ENCODE measurements at regions not wholly inside any gene's neighbourhood (a gene's known extent, or its start where the extent isn't known, plus 50 kb on each side); places are given as distances from the start of the nearest gene placed in this dataset.

- H3K27me3 ChIP-seq (ENCODE audit: control insufficient read depth, insufficient read depth, low read length): no peaks in the 10 kb centered on the region
- no peak for DNase-seq
- no peak overlapping the region for H3K4me3 ChIP-seq (ENCODE audit: insufficient read depth, low read depth, low read length)
- no peaks in the 10 kb centered on the region for H3K36me3 ChIP-seq (replicated peaks; ENCODE audit: control insufficient read depth, insufficient read depth, low read length)
Observed at GRCh38 chr4:108391701-108392455, 223.1 kb upstream of the LEF1 start.

DNA sequence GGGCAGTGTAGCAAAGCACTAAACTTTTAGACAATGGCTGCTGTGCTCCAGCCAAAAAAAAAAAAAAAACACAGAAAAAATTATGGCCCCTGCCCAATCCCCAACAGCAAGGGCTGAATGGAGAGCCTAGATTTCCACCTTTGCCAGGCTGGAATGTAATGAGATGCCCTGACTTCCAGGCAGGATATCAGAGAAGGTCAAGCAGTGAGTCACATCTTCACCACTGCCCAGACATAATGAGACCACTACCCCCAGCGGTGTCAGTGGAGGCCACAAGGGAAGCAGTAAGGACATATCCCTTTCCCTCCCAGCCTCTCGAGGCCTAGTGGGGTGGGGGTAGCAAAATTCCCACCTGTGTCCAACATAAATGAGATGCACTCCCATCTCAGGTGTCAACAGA lies 216.3 kb upstream of the LEF1 start:
- Histone ChIP-seq H3K27me3 (ENCODE audit: control insufficient read depth, insufficient read depth, low read length) (no peaks in the 10 kb centered on the region), H3K4me3 (ENCODE audit: insufficient read depth, low read depth, low read length) (no peak overlapping the region), H3K36me3 (replicated peaks; ENCODE audit: control insufficient read depth, insufficient read depth, low read length) (no peaks in the 10 kb centered on the region)
- no peak for DNase-seq

- H3K4me3 ChIP-seq (ENCODE audit: insufficient read depth, low read depth, low read length): no peak overlapping the region
Observed at GRCh38 chr4:108384544-108384943, 215.8 kb upstream of the LEF1 start.

DNA sequence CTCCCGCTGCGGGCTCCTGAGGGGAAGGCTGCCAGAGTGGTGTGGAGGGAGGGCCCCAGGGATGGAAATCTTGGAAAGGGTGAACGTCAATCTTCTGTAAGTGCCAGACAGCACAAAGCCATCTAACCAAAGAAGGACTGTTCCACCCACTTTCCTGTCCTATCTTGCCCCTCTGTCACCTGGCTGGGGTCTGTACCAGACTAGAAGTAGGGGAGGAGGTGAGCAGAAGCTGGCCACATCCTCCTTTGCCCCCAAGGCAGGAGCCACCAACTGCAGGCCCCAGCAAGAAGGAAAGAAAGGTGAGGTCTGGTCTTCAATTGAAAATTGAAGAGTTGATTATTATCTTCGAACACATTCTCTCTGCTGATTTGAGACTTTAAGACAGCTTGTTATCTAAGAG lies 214.4 kb upstream of the LEF1 start:
- Histone ChIP-seq H3K36me3 (replicated peaks; ENCODE audit: control insufficient read depth, insufficient read depth, low read length) (no peaks in the 10 kb centered on the region), H3K27me3 (ENCODE audit: control insufficient read depth, insufficient read depth, low read length) (no peaks in the 10 kb centered on the region), H3K4me3 (ENCODE audit: insufficient read depth, low read depth, low read length) (no peak overlapping the region)
- DNase-seq: no peak

More at GRCh38 chr4:108384544-108384943, 215.8 kb upstream of the LEF1 start:
- Histone ChIP-seq H3K36me3 (replicated peaks; ENCODE audit: control insufficient read depth, insufficient read depth, low read length) (no peaks in the 10 kb centered on the region), H3K27me3 (ENCODE audit: control insufficient read depth, insufficient read depth, low read length) (no peaks in the 10 kb centered on the region)
- no peak for DNase-seq

DNA sequence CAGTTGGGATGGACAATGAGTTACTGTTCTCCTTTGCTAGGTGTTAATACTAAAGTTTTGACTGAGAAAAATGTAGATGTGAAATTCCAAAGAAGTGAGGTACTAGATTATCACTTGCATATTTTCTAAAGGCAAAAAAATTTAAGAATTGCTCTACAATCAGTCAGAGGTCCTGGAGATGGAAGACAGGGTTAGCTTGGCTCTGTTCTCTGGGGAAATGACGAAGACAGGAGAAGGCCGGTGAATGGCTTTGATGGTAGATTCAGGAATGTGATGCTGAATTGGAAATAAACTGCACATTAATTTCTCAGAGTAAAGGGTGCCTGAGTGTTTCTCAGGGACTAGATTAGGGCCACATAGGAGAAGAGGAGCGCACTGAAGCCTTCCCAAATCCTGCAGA lies 214.0 kb upstream of the LEF1 start:
- Histone ChIP-seq H3K36me3 (replicated peaks; ENCODE audit: control insufficient read depth, insufficient read depth, low read length) (no peaks in the 10 kb centered on the region), H3K4me3 (ENCODE audit: insufficient read depth, low read depth, low read length) (no peak overlapping the region), H3K27me3 (ENCODE audit: control insufficient read depth, insufficient read depth, low read length) (no peaks in the 10 kb centered on the region)
- no peak for DNase-seq

DNA sequence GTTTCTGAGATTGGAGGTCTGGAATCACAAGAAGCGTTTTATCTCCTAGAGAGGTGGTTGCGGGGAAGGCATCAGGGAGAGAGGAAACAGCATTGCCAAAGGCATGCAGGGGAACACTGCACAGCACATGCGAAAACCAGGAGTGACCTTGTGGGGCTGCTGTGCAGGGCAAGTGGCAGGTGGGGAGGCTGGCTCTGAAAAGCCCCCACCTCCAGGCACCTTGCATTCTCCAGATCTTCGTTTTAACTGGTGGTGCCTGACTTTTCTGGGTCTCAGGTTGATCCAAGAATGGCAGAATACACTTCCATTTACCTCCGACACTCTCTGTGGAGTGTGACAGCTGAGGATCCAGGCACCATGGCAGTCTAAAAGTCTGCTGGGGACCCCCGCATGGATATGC lies 209.4 kb upstream of the LEF1 start:
- H3K4me3 ChIP-seq (ENCODE audit: insufficient read depth, low read depth, low read length): no peak overlapping the region
- H3K36me3 ChIP-seq (replicated peaks; ENCODE audit: control insufficient read depth, insufficient read depth, low read length): no peaks in the 10 kb centered on the region
- DNase-seq: no peak
- H3K27me3 ChIP-seq (ENCODE audit: control insufficient read depth, insufficient read depth, low read length): no peaks in the 10 kb centered on the region

DNA sequence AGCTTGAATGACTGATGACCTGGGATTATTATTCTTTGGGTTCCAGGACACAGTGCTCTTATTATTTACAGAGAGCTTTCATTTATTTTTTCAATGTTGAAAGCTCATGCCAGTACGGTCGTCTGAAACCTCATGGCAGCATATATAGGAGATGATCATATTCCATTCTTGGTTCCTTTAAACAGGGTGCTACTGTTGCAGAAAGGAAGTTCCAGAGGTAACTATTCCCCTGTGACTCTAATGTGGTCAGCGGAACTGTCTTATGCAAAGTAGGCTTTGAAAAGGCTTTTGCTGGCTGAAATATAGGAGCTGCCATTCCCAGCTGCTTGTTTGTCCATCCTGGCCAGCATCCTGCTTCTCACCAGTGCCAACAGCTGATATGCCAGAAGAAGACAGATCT lies 208.3 kb upstream of the LEF1 start:
- Histone ChIP-seq H3K36me3 (replicated peaks; ENCODE audit: control insufficient read depth, insufficient read depth, low read length) (no peaks in the 10 kb centered on the region), H3K27me3 (ENCODE audit: control insufficient read depth, insufficient read depth, low read length) (no peaks in the 10 kb centered on the region), H3K4me3 (ENCODE audit: insufficient read depth, low read depth, low read length) (no peak overlapping the region)
- no peak for DNase-seq

DNA sequence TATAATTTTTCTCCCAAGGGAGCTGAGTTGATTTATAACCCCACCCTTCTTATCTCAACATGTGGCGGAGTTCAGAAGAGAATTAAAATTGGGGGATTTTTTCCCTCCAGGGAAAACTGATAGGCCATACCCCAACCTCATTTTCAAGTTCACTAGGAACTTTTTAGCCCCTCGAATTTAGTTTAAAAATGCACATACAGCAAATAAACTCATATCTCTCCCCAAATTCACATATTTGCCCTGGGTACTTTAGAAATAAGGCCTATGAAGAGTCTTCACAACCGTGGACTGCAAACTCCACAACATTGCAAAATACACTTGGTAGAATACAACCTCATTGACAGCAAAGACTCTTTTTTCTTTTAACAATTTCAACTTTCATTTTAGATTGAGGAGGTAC lies 206.7 kb upstream of the LEF1 start:
- no peak overlapping the region for H3K4me3 ChIP-seq (ENCODE audit: insufficient read depth, low read depth, low read length)
- H3K27me3 ChIP-seq (ENCODE audit: control insufficient read depth, insufficient read depth, low read length): no peaks in the 10 kb centered on the region
- H3K36me3 ChIP-seq (replicated peaks; ENCODE audit: control insufficient read depth, insufficient read depth, low read length): no peaks in the 10 kb centered on the region
- no peak for DNase-seq

- no peak for DNase-seq
- Histone ChIP-seq H3K36me3 (replicated peaks; ENCODE audit: control insufficient read depth, insufficient read depth, low read length) (no peaks in the 10 kb centered on the region), H3K27me3 (ENCODE audit: control insufficient read depth, insufficient read depth, low read length) (no peaks in the 10 kb centered on the region), H3K4me3 (ENCODE audit: insufficient read depth, low read depth, low read length) (no peak overlapping the region)
Observed at GRCh38 chr4:108372681-108373080, 203.9 kb upstream of the LEF1 start.

DNA sequence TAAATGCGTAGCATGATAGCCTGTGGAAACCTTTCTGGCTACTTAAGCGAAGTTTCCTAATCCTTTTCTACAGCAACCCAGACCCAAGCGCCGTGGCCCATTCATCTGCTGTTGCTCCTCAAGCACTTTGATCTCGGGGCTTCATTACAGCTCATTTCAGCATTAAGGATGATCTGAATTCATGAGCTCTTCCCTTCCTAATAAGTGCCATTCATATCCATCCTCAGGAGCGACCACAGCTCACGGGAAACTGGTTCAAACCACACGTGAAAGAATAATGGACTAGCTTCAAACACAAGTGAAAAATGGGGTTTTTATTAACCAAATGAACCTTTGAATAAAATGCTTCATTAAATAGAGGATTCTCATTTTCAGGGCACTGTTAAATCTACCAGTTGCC lies 202.6 kb upstream of the LEF1 start:
- no peaks in the 10 kb centered on the region for H3K36me3 ChIP-seq (replicated peaks; ENCODE audit: control insufficient read depth, insufficient read depth, low read length)
- no peak for DNase-seq
- H3K27me3 ChIP-seq (ENCODE audit: control insufficient read depth, insufficient read depth, low read length): no peaks in the 10 kb centered on the region
- no peak overlapping the region for H3K4me3 ChIP-seq (ENCODE audit: insufficient read depth, low read depth, low read length)

DNA sequence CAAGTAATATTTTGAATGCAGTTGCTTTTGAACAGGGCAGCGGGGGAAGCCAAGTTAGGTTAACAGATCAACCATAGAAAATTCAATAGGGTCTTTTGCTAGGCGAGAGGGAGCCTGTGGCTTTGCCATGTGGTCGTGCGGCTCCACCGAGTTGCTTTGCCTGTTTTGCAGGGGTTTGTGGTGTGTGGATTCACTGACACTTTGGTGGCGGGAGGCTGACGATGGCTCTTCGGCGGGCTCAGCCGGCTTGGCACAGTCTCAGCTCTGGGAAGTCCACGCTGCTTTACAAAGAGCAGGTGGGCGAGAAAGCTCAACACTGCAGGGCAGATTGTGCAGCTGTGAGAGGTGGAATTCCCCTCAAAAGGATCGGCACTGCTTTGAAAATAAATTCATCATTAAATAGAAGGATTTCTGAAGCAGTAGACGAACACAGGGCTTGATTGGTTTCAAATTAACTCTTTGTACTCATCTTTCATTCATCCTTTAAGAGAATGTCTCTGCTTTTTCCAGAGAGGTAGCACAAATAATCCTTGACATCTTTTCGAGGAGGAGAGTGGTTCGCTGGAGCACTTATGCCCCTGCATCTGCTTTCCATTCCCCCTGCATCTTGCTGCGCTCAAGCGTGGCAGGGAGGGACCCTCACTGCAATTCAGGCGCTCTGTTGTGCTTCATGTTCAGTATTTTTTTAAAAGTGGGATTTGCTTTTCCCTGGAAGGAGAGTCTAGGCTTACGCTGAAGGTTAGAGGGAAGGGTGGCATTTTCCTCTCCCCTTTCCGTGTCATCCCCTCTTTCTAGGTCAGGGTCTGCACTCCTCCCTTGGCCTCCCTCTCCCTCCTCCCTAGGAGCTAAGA lies 201.8 kb upstream of the LEF1 start:
- no peak for DNase-seq
- no peaks in the 10 kb centered on the region for H3K27me3 ChIP-seq (ENCODE audit: control insufficient read depth, insufficient read depth, low read length)
- H3K36me3 ChIP-seq (replicated peaks; ENCODE audit: control insufficient read depth, insufficient read depth, low read length): no peaks in the 10 kb centered on the region
- no peak overlapping the region for H3K4me3 ChIP-seq (ENCODE audit: insufficient read depth, low read depth, low read length)

GRCh38 chr4:108369035-108369655 lies 200.4 kb upstream of the LEF1 start:
- H3K36me3 ChIP-seq (replicated peaks; ENCODE audit: control insufficient read depth, insufficient read depth, low read length): no peaks in the 10 kb centered on the region
- H3K27me3 ChIP-seq (ENCODE audit: control insufficient read depth, insufficient read depth, low read length): no peaks in the 10 kb centered on the region
- H3K4me3 ChIP-seq (ENCODE audit: insufficient read depth, low read depth, low read length): no peak overlapping the region
- DNase-seq: no peak

DNA sequence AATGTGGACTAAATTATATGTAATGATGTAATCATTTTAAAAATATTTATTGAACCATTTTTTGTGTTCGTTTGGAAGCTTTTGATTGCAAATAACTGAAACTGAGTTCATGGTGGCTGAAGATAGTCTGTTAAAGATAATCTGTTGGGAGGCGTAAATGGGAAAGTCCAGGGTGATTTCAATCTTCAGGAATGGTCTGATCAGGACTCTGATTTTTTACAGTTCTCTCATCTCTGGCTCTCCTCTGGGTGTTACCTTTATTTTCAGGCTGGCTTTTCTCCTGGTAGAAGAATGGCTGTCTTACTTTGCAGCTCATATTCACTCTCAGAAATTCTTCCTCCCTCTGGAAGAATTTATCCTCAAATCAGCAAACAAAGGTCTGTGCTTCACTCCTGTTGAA lies 199.0 kb upstream of the LEF1 start:
- Histone ChIP-seq H3K36me3 (replicated peaks; ENCODE audit: control insufficient read depth, insufficient read depth, low read length) (no peaks in the 10 kb centered on the region), H3K4me3 (ENCODE audit: insufficient read depth, low read depth, low read length) (no peak overlapping the region), H3K27me3 (ENCODE audit: control insufficient read depth, insufficient read depth, low read length) (no peaks in the 10 kb centered on the region)
- DNase-seq: no peak

DNA sequence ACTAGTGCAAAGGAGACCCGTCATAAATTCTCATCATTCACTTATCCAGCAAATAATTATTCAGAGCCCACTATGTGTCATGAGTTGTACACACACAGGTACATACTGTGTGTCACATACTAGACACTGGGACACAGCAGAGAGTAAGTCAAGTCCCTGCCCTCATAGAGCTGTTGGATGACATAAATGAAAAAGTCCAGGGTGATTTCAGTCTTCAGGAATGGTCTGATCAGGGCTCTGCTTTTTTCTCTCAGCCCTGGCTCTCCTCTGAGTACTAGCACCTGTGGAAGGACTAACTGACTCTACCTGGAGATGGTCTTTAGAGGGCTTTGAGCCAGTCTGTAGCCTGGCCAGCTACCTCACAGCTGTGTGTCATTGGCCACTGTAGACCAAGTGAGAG lies 198.0 kb upstream of the LEF1 start:
- DNase-seq: no peak
- no peaks in the 10 kb centered on the region for H3K27me3 ChIP-seq (ENCODE audit: control insufficient read depth, insufficient read depth, low read length)
- no peaks in the 10 kb centered on the region for H3K36me3 ChIP-seq (replicated peaks; ENCODE audit: control insufficient read depth, insufficient read depth, low read length)
- H3K4me3 ChIP-seq (ENCODE audit: insufficient read depth, low read depth, low read length): no peak overlapping the region

DNA sequence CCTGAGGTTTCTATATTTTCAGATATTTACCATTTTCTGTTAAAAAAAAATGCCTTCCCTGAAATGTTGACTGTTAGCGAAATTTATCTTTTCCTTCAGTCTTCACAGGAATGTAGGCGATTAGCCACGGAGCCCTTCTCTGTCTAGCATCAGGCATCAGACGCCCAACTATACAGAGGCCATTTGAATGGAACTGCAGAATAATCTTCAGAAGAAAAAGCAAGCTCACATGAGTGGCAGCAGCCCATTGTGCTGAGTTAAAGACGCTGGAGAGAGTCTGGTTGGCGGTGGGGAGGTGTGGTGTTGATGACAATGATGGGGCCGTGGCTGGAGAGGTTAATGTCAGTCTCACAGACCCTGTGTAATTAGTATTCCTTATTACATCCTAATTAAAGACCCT lies 196.8 kb upstream of the LEF1 start:
- no peaks in the 10 kb centered on the region for H3K27me3 ChIP-seq (ENCODE audit: control insufficient read depth, insufficient read depth, low read length)
- no peaks in the 10 kb centered on the region for H3K36me3 ChIP-seq (replicated peaks; ENCODE audit: control insufficient read depth, insufficient read depth, low read length)
- no peak for DNase-seq
- no peak overlapping the region for H3K4me3 ChIP-seq (ENCODE audit: insufficient read depth, low read depth, low read length)
